ENCODE measurements at regions not wholly inside any gene's neighbourhood (a gene's known extent, or its start where the extent isn't known, plus 50 kb on each side); places are given as distances from the start of the nearest gene placed in this dataset.
A peak's percentile ranks its signal among the peaks of the same experiment; 100 is the strongest.

DNA sequence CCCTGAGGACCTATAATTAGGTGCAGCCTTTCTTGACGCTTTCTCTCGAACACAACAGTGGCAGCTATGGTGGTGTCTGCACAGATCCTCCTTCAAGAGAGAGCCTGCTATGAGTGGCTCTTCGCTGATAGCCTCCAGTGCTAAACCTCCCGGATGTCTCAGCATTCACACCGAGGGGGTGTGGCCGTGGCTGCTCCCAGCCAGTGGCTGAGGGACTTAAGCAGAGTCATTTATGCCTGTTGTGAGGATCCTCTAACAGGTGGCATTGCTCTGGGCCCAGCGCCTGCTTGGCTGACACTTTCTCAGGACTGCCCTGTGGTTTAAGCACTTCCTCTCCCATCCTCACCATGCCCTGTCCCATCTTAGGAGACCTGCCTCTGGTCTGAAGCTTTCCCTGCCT is 592.0 kb upstream of the LRRTM1 start:
- DNase-seq (no peak), ATAC-seq (ENCODE audit: low read depth in 2 of 2) (no peak)
- H3K27me3 Mint-ChIP-seq, result no peaks in the 10 kb centered on the region
- no peaks in the 10 kb centered on the region for H3K36me3 Mint-ChIP-seq
- peaks cover 6 to 17% (median 11%) of the 10 kb centered on the region in 7 donors for H3K9me3 Mint-ChIP-seq
- no peaks in the 10 kb centered on the region for H3K4me1 Mint-ChIP-seq
- no peak overlapping the region for H3K27ac Mint-ChIP-seq
- peak overlapping the region in 1 of 8 donors; percentile 47 for H3K4me3 Mint-ChIP-seq

DNA sequence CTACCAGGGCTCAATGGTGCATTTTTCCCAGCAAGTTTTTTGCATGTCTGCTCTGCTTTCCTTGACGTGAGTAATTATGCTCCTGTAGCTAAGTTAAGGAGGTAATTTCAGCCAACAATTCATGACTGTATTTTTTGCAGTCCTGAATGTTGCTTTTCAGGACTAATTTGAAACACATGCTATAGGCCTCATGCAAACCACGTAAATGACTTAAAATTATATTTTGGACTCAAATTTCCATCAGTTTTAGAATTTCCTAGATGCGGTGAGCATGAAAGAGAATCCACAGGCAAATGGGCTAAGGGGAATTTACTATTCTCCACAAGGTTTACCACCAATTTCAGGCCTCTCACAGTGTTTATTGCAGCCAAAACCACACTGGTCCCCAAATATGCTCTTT is 589.9 kb upstream of the LRRTM1 start:
- no peaks in the 10 kb centered on the region for H3K36me3 Mint-ChIP-seq
- H3K4me1 Mint-ChIP-seq, result no peaks in the 10 kb centered on the region
- no peak for ATAC-seq (ENCODE audit: low read depth in 2 of 2)
- no peak overlapping the region for H3K4me3 Mint-ChIP-seq
- DNase-seq, result no peak
- H3K27me3 Mint-ChIP-seq, result no peaks in the 10 kb centered on the region
- H3K9me3 Mint-ChIP-seq, result peaks cover 6 to 16% (median 9%) of the 10 kb centered on the region in 7 donors
- no peak overlapping the region for H3K27ac Mint-ChIP-seq

DNA sequence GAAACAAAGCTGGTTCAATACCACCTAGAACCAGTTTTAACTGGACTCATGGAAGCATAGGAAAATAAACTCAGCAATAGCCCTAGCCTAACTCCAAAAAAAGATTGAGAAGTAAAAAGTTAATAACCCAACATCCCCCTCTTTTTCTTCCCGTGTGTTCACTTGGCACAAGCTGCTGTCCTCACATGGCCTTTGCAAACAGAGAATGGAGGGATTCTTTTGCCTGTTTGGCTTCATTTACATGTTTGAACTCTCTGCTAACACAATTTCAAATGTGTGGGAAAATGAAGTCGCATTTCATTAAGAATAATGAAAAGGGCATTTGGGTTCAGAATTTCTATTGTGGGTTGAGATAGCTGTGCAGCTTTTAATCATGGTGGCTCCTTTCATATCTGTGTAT is 589.2 kb upstream of the LRRTM1 start:
- no peaks in the 10 kb centered on the region for H3K4me1 Mint-ChIP-seq
- H3K4me3 Mint-ChIP-seq, result no peak overlapping the region

DNA sequence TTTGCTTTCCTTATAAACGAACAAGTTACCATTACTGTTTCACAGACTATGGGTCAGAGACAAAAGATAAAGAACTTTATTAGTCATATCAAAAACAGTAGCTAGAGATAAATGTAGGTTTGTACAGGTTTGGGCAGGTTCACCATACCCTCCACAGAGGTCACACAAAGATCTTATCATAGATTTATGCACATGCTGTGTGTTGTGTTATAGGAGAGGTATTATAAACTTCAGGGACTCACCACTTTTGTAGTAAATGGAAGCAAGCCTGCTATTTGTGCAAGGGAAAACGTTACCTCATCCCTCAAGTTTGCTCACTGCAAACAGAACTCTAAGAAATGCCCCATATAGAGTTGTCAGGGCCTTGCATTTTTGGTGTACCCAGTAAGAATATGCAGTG is 584.5 kb upstream of the LRRTM1 start:
- H3K4me1 Mint-ChIP-seq, result no peaks in the 10 kb centered on the region
- H3K27ac Mint-ChIP-seq, result no peak overlapping the region
- ATAC-seq (ENCODE audit: low read depth in 2 of 2) (no peak), DNase-seq (no peak)
- peaks cover 0 to 10% (median 4%) of the 10 kb centered on the region in 7 donors for H3K9me3 Mint-ChIP-seq
- no peaks in the 10 kb centered on the region for H3K27me3 Mint-ChIP-seq
- no peaks in the 10 kb centered on the region for H3K36me3 Mint-ChIP-seq
- H3K4me3 Mint-ChIP-seq, result no peak overlapping the region

More for the DNA sequence above, 589.2 kb upstream of the LRRTM1 start:
- no peak for ATAC-seq (ENCODE audit: low read depth in 2 of 2)
- Mint-ChIP-seq H3K36me3 (no peaks in the 10 kb centered on the region), H3K27me3 (no peaks in the 10 kb centered on the region), H3K27ac (no peak overlapping the region), H3K9me3 (peaks cover 6 to 16% (median 9%) of the 10 kb centered on the region in 7 donors)
- no peak for DNase-seq

DNA sequence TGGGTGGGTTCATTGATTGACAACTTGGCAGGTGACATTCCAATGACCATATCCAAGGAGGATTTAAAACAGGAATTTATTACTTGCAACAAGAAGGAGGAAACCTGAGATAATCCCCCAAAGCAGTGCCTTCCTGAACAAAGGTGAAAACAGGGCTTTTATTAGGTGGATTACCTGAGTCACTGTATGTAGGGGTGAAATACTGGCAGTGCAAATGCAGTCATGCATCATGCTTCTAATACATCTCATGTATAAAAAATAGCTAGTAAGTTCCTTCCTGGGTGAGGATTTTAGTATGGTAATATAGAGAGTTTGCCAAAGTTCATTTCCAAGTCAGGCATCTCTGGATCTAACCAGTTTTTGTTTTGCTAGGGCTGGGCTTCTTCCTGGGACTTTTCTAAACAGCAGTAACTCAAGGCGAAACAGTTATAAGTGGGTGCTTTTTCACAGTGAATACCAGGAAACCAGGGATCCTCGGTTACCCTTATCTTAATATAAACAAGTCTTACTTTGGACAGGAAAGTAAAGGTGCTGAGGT is 583.4 kb upstream of the LRRTM1 start:
- DNase-seq (no peak), ATAC-seq (ENCODE audit: low read depth in 2 of 2) (no peak)
- no peaks in the 10 kb centered on the region for H3K27me3 Mint-ChIP-seq
- H3K4me1 Mint-ChIP-seq, result no peaks in the 10 kb centered on the region
- peaks cover 0 to 11% (median 4%) of the 10 kb centered on the region in 7 donors for H3K9me3 Mint-ChIP-seq
- no peak overlapping the region for H3K27ac Mint-ChIP-seq
- H3K36me3 Mint-ChIP-seq, result no peaks in the 10 kb centered on the region
- H3K4me3 Mint-ChIP-seq, result no peak overlapping the region

DNA sequence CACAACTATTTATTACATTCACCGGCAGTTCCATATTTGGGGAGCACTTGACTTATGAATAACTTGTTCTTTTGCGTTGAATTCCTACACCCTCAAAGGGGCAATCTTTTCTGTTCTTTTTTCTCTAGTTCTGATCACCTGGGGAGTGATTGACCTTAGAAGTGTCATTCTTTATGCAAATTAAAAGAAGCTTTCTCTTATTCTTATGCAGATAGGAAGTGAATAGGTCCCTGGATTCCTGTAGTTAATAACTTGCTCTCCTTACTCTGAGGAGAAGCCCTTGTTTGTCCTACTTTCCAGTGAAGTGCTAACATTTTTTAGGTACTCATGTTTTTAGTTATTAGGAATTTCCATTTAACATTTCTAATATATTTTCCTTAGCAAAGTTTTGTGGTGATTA is 569.8 kb upstream of the LRRTM1 start:
- H3K36me3 Mint-ChIP-seq, result peaks cover 0 to 5% of the 10 kb centered on the region in 2 donors
- DNase-seq, result no peak
- no peak overlapping the region for H3K4me3 Mint-ChIP-seq
- H3K27ac Mint-ChIP-seq, result no peak overlapping the region
- ATAC-seq (ENCODE audit: low read depth in 2 of 2), result no peak
- H3K27me3 Mint-ChIP-seq, result no peaks in the 10 kb centered on the region
- no peaks in the 10 kb centered on the region for H3K4me1 Mint-ChIP-seq
- peaks cover 0 to 21% (median 8%) of the 10 kb centered on the region in 7 donors for H3K9me3 Mint-ChIP-seq

DNA sequence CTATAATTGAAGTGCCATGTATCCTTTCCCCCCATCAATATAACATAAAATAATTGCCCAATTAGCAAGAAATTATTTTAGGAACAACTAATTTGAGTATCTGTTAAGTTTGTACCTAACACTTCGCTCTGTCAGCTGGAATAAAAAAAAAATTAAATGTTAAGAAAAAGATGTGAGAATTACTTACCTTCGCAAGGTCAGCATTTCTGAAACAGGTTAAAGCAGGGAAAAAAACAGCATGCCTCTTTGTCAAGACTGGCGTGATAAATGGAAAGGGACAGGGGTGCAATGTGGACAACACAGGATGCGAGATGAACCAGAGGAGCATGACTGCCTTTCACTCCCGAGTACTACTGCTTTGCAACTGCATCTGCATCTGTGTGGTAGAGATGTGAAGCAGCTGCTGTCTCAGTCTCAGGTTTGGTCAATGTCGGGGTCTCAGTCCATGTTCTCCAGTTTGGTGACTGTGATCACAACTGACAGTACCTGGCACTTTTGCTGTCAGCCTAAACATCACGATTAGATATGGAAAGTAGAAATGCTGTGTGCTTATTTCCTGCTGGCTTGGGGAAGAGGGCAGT is 565.4 kb upstream of the LRRTM1 start:
- Mint-ChIP-seq H3K9me3 (peaks cover 0 to 14% (median 0%) of the 10 kb centered on the region in 7 donors), H3K4me3 (no peak overlapping the region), H3K27me3 (no peaks in the 10 kb centered on the region), H3K27ac (no peak overlapping the region), H3K36me3 (no peaks in the 10 kb centered on the region), H3K4me1 (no peaks in the 10 kb centered on the region)
- DNase-seq, result no peak
- no peak for ATAC-seq (ENCODE audit: low read depth in 2 of 2)

DNA sequence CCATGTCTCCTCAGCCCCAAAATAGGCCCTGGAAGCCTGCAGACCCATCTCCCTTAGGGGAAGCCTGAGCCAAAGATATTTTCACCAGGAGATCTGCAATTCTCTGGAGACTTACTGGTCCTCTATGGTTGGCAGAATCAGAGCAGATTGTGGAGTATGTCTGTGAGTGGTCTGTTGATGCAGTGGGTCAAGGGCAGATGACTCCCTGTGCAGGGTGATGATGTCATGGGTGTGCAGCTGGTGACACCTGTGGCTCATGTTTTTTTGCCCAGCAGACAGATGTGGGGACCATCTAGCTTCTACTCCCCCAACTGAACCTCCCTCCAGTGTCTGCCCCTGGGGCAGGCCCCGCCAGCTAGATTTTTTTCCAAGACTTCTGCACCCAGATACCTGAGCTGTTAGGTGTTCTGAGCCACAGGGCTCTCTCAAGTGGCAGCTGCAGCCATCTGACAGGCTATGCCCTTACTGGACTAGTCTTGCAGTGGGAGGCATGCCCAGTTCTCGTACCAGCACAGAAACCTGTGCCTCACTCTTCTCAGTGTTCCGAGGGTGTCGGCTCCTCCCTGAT is 558.7 kb upstream of the LRRTM1 start:
- Mint-ChIP-seq H3K4me1 (no peaks in the 10 kb centered on the region), H3K4me3 (no peak overlapping the region)
- ATAC-seq (ENCODE audit: low read depth in 2 of 2), result no peak

DNA sequence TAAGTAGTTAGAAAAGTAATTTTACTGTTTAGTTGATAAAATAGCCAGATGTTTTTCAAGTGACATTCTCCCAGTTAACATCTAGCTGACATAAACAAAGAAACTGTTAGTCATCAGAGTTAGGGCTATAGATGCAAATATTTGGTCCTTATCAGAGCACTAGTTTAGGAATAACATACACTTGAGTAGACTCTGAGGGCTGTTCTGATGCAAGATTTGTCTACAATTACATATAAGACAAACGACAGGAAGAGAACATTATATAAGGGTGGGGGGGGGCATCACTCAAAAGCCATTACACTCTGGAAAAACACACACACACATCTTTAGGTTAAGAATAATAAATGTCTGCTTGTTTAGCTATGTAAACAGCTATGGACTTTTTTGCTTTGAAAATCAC is 554.4 kb upstream of the LRRTM1 start:
- Mint-ChIP-seq H3K27ac (no peak overlapping the region), H3K27me3 (no peaks in the 10 kb centered on the region), H3K4me1 (no peaks in the 10 kb centered on the region), H3K36me3 (no peaks in the 10 kb centered on the region), H3K4me3 (no peak overlapping the region), H3K9me3 (peaks cover 0 to 5% (median under 1%) of the 10 kb centered on the region in 7 donors)
- DNase-seq (no peak), ATAC-seq (ENCODE audit: low read depth in 2 of 2) (no peak)

More for the DNA sequence above, 558.7 kb upstream of the LRRTM1 start:
- H3K36me3 Mint-ChIP-seq, result no peaks in the 10 kb centered on the region
- H3K27ac Mint-ChIP-seq, result no peak overlapping the region
- no peak for DNase-seq
- no peaks in the 10 kb centered on the region for H3K27me3 Mint-ChIP-seq
- H3K9me3 Mint-ChIP-seq, result peaks cover 0 to 8% (median 2%) of the 10 kb centered on the region in 7 donors

DNA sequence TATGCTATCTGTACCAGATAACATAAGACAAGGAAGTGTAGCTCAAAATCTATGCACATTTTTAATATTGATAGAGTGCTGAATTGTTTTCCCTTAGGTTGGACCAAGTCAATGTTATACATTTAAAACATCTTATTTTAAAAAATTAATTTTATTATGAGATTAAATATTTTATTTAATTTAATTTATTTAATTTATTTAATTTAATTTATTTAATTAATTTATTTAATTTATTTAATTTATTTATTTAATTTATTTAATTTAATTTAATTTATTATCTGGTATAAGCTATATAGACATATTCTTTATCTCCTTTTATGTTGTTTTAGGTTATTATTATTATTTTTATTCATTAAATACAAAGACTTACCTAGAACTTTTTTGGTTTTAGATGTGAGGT is 551.7 kb upstream of the LRRTM1 start:
- H3K27me3 Mint-ChIP-seq, result no peaks in the 10 kb centered on the region
- H3K4me3 Mint-ChIP-seq, result no peak overlapping the region
- H3K4me1 Mint-ChIP-seq, result no peaks in the 10 kb centered on the region
- no peak overlapping the region for H3K27ac Mint-ChIP-seq
- H3K36me3 Mint-ChIP-seq, result no peaks in the 10 kb centered on the region
- DNase-seq, result no peak
- H3K9me3 Mint-ChIP-seq, result peaks cover 0 to 5% (median 2%) of the 10 kb centered on the region in 7 donors
- no peak for ATAC-seq (ENCODE audit: low read depth in 2 of 2)

DNA sequence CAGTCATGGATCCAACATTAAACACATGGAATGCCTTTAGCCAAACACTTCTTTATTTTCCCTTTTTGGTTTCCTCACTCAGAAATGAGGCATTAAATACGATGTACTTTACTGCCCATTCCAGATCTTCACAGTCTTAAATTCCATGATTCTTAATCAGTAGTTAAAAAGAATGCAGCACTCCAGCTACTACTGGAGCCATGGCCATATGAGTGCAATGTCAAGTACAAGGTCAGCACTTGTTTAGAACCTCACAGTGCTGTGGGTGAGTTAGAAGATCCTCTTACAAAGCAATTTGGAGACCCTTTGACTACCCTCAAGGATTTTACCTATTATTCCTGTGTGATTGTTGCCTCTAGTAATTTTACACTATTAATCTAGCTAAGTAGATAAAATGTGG is 550.3 kb upstream of the LRRTM1 start:
- ATAC-seq (ENCODE audit: low read depth in 2 of 2) (no peak), DNase-seq (no peak)
- H3K4me3 Mint-ChIP-seq, result no peak overlapping the region
- no peaks in the 10 kb centered on the region for H3K4me1 Mint-ChIP-seq
- H3K27ac Mint-ChIP-seq, result no peak overlapping the region
- H3K27me3 Mint-ChIP-seq, result no peaks in the 10 kb centered on the region
- no peaks in the 10 kb centered on the region for H3K36me3 Mint-ChIP-seq
- H3K9me3 Mint-ChIP-seq, result peaks cover 0 to 5% (median 4%) of the 10 kb centered on the region in 7 donors

DNA sequence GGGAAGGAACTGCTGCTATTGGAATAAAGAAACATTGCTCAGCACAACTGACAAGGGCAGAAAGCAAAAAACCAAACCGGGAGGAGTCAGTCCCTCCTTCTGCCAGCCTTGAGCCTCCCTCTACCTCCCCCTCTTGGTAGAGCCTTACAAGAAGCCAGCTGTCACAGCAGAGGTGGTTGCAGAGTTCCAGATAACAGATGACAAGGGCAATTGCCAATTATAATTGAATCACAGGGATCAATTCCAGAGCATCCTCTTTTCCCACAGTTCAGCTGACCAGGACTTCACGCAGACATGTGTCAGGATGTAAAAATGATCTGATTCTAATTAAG is 548.2 kb upstream of the LRRTM1 start:
- H3K9me3 Mint-ChIP-seq, result peaks cover 0 to 8% (median 4%) of the 10 kb centered on the region in 7 donors
- H3K27me3 Mint-ChIP-seq, result no peaks in the 10 kb centered on the region
- no peaks in the 10 kb centered on the region for H3K36me3 Mint-ChIP-seq
- no peak overlapping the region for H3K27ac Mint-ChIP-seq
- H3K4me3 Mint-ChIP-seq, result no peak overlapping the region
- no peaks in the 10 kb centered on the region for H3K4me1 Mint-ChIP-seq
- ATAC-seq (ENCODE audit: low read depth in 2 of 2) (no peak), DNase-seq (no peak)

DNA sequence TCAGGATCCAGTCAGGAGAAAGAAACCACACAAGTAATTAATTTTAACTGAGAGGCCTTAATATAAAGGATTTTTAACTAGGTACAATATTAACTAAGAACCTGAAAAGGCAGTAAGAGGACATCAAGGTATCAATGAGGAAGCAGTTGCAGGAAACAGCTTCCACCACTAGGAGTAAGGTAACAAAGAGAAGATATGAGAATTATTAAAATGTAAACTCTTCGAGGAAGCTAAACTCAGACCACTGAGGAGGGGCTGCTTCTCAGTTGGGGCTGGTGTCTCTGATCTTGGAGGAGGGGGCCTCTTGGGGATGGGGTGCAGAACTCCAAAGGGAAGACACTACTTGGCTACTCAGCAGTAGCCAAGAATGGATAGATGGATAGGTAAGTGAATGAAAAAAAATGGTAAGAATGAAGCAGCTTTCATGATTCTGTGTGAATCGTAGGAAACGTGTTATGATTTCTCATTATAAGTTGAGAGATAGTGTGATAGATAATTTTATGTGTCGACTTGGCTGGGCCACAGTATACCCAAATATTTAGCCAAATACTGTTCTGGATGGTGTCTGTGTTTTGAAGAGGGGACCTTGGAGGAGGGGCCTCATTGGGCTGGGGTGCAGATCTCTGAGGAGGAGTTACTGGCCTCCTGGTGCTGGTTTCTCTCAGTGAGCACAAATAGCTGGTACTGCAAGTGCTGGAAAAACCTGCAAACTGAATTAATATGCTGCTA is 547.7 kb upstream of the LRRTM1 start:
- Mint-ChIP-seq H3K27ac (no peak overlapping the region), H3K4me1 (no peaks in the 10 kb centered on the region), H3K27me3 (no peaks in the 10 kb centered on the region), H3K36me3 (no peaks in the 10 kb centered on the region), H3K4me3 (no peak overlapping the region), H3K9me3 (peaks cover 0 to 8% (median 4%) of the 10 kb centered on the region in 7 donors)
- DNase-seq (no peak), ATAC-seq (ENCODE audit: low read depth in 2 of 2) (no peak)

DNA sequence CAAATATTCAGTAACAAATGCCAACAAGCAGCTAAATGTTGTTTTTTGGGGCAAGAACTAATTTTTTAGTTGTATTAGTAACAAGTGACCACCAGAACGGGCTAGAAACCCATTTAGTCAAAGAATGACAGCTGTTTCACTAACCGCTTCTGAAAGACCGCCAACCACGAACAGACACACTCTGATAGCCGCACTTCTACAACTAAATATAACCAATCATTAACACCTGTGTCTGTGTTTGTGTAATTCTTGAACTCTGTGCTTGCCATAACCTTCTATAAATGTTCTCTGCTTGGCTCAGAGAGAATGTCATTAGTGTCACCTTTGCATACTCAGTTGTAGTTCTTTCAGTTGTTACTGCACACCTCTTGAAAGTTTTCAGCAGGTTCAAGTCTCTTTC is 526.3 kb upstream of the LRRTM1 start:
- DNase-seq, result no peak
- no peaks in the 10 kb centered on the region for H3K27me3 Mint-ChIP-seq

More for the DNA sequence above, 526.3 kb upstream of the LRRTM1 start:
- peaks cover 0 to 12% (median 7%) of the 10 kb centered on the region in 7 donors for H3K9me3 Mint-ChIP-seq
- H3K27ac Mint-ChIP-seq, result no peak overlapping the region
- H3K4me1 Mint-ChIP-seq, result no peaks in the 10 kb centered on the region
- ATAC-seq (ENCODE audit: low read depth in 2 of 2), result no peak
- H3K36me3 Mint-ChIP-seq, result no peaks in the 10 kb centered on the region
- H3K4me3 Mint-ChIP-seq, result no peak overlapping the region

Data from naive B cell (primary cell).